CD4-positive, alpha-beta memory T cell (primary cell): ENCODE measurements at regions not wholly inside any gene's neighbourhood (a gene's known extent, or its start where the extent isn't known, plus 50 kb on each side); places are given as distances from the start of the nearest gene placed in this dataset.
A peak's percentile ranks its signal among the peaks of the same experiment; 100 is the strongest.

Source experiments
- CTCF ChIA-PET: fragments of 350-600 bp; sonication (Branson Sonifier 250); formaldehyde crosslinking; loops from one replicate; lab custom pipeline; 2021; ENCODE audit warnings: inconsistent platforms; ENCODE audit not compliant: partially characterized antibody; lab: Charles Lee
- POLR2A ChIA-PET: fragments of 350-600 bp; sonication (Branson Sonifier 250); formaldehyde crosslinking; loops from one replicate; lab custom pipeline; 2021; ENCODE audit not compliant: partially characterized antibody; lab: Charles Lee
- DNase-seq, 5 donors: peaks; one replicate each; pipeline versions ENCODE4 v3.0.0 to v3.0.0-alpha.2; 2020 to 2022; ENCODE audit warnings: mixed read lengths in 1 of 5
- H3K27ac ChIP-seq: one replicate; pipeline ENCODE4 v1.7.0; 2013; ENCODE audit warnings: low read depth, low read length
- H3K27me3 ChIP-seq: 2 replicates; pipeline ENCODE4 v1.7.0; 2013; ENCODE audit warnings: mild to moderate bottlenecking, low read length, moderate library complexity; ENCODE audit not compliant: insufficient read depth
- H3K36me3 ChIP-seq: 2 replicates; pipeline ENCODE4 v1.7.0; 2013; ENCODE audit warnings: mild to moderate bottlenecking, low read length, moderate library complexity; ENCODE audit not compliant: insufficient read depth
- H3K4me1 ChIP-seq: 2 replicates; pipeline ENCODE4 v1.7.0; 2013; ENCODE audit warnings: mild to moderate bottlenecking, low read length, moderate library complexity; ENCODE audit not compliant: insufficient read depth
- H3K4me3 ChIP-seq, 2 donors: one replicate each; pipeline ENCODE4 v1.7.0; 2013; ENCODE audit warnings: low read length in 2 of 2, mild to moderate bottlenecking in 1 of 2
- H3K9me3 ChIP-seq, 2 donors: one replicate each; pipeline ENCODE4 v1.7.0; 2013; ENCODE audit warnings: low read length in 2 of 2, control low read depth in 1 of 2; ENCODE audit not compliant: control insufficient read depth in 1 of 2
- H3K27ac Mint-ChIP-seq, 7 donors: one replicate each; pipeline ENCODE4 v1.8.0; 2020 to 2021; ENCODE audit warnings: mixed read lengths in 7 of 7, mild to moderate bottlenecking in 6 of 7, inconsistent platforms in 3 of 7, moderate library complexity in 3 of 7
- H3K27me3 Mint-ChIP-seq, 2 donors: one replicate each; pipeline ENCODE4 v1.8.0; 2020 to 2021; ENCODE audit warnings: mixed read lengths in 2 of 2
- H3K36me3 Mint-ChIP-seq, 2 donors: one replicate each; pipeline ENCODE4 v1.8.0; 2020 to 2021; ENCODE audit warnings: mixed read lengths in 2 of 2, inconsistent platforms in 1 of 2, mild to moderate bottlenecking in 1 of 2
- H3K4me1 Mint-ChIP-seq, 4 donors: one replicate each; pipeline ENCODE4 v1.8.0; 2020 to 2021; ENCODE audit warnings: mixed read lengths in 4 of 4, mild to moderate bottlenecking in 1 of 4
- H3K4me3 Mint-ChIP-seq, 8 donors: one replicate each; pipeline ENCODE4 v1.8.0; 2020 to 2021; ENCODE audit warnings: mixed read lengths in 8 of 8, mild to moderate bottlenecking in 7 of 8, moderate library complexity in 6 of 8, inconsistent platforms in 3 of 8
- H3K9me3 Mint-ChIP-seq, 8 donors: one replicate each; pipeline ENCODE4 v1.8.0; 2020 to 2021; ENCODE audit warnings: mixed read lengths in 8 of 8, mild to moderate bottlenecking in 5 of 8, inconsistent platforms in 3 of 8, moderate library complexity in 1 of 8
- intact Hi-C: fragments of 100-400 bp; cut with micrococcal nuclease; formaldehyde crosslinking; loops from one replicate; pipeline ENCODE4 v1.15.1; 2023

- H3K27me3 Mint-ChIP-seq, result no peaks in the 10 kb centered on the region
- ChIA-PET CTCF (no interaction called here), POLR2A (no interaction called here)
- Histone ChIP-seq H3K4me3 (no peak overlapping the region), H3K36me3 (no peaks in the 10 kb centered on the region), H3K27ac (no peak overlapping the region), H3K9me3 (no peaks in the 10 kb centered on the region), H3K4me1 (peaks cover 19% of the 10 kb centered on the region), H3K27me3 (no peaks in the 10 kb centered on the region)
- intact Hi-C loops, result no loop called here
- no peak for DNase-seq
- H3K36me3 Mint-ChIP-seq, result no peaks in the 10 kb centered on the region
- peaks cover 9 to 27% (median 15%) of the 10 kb centered on the region in 4 donors for H3K4me1 Mint-ChIP-seq
- H3K4me3 Mint-ChIP-seq, result no peak overlapping the region
- H3K27ac Mint-ChIP-seq, result no peak overlapping the region
- peaks cover 0 to 2% (median 0%) of the 10 kb centered on the region in 8 donors for H3K9me3 Mint-ChIP-seq
These were observed 101.3 kb downstream of the GADD45G start for GRCh38 chr9:89706086-89706485.

GRCh38 chr9:89706731-89707191, 101.9 kb downstream of the GADD45G start:
- no peaks in the 10 kb centered on the region for H3K36me3 ChIP-seq
- intact Hi-C loops, result no loop called here
- CTCF ChIA-PET, result no interaction called here
- peaks cover 0 to 2% (median 0%) of the 10 kb centered on the region in 8 donors for H3K9me3 Mint-ChIP-seq
- H3K9me3 ChIP-seq, result no peaks in the 10 kb centered on the region
- H3K27me3 ChIP-seq, result no peaks in the 10 kb centered on the region
- H3K27ac ChIP-seq, result no peak overlapping the region
- DNase-seq, result no peak
- peaks cover 13% of the 10 kb centered on the region for H3K4me1 ChIP-seq
- H3K27ac Mint-ChIP-seq, result no peak overlapping the region
- peaks cover 2 to 22% (median 9%) of the 10 kb centered on the region in 4 donors for H3K4me1 Mint-ChIP-seq
- no peaks in the 10 kb centered on the region for H3K27me3 Mint-ChIP-seq
- no peak overlapping the region for H3K4me3 ChIP-seq
- H3K36me3 Mint-ChIP-seq, result no peaks in the 10 kb centered on the region
- no peak overlapping the region for H3K4me3 Mint-ChIP-seq
- POLR2A ChIA-PET, result no interaction called here

- DNase-seq, result no peak
- POLR2A ChIA-PET, result no interaction called here
- no peaks in the 10 kb centered on the region for H3K9me3 ChIP-seq
- H3K27me3 ChIP-seq, result no peaks in the 10 kb centered on the region
- Mint-ChIP-seq H3K4me3 (no peak overlapping the region), H3K27ac (peak overlapping the region in 1 of 7 donors; percentile 4), H3K9me3 (peaks cover 0 to 2% (median 0%) of the 10 kb centered on the region in 8 donors), H3K4me1 (peaks cover 17 to 35% (median 23%) of the 10 kb centered on the region in 4 donors), H3K36me3 (no peaks in the 10 kb centered on the region), H3K27me3 (no peaks in the 10 kb centered on the region)
- H3K4me1 ChIP-seq, result peaks cover 26% of the 10 kb centered on the region
- no peaks in the 10 kb centered on the region for H3K36me3 ChIP-seq
- CTCF ChIA-PET, result interaction anchor here (1.1 kb wide), 1 partner anchor 20 kb away, joined by 4 read pairs; no protein-coding TSS in a partner anchor
- intact Hi-C loops, result loop anchor here (10.0 kb wide), 1 partner anchor 54 kb away; no protein-coding TSS in a partner anchor
- H3K27ac ChIP-seq, result no peak overlapping the region
- H3K4me3 ChIP-seq, result no peak overlapping the region
These were observed 105.9 kb downstream of the GADD45G start for GRCh38 chr9:89710697-89711096.

- H3K27me3 Mint-ChIP-seq, result no peaks in the 10 kb centered on the region
- peak overlapping the region in 1 of 8 donors; percentile 37 for H3K4me3 Mint-ChIP-seq
- ChIA-PET CTCF (no interaction called here), POLR2A (interaction anchor here (0.9 kb wide), 1 partner anchor 27 kb away, joined by 3 read pairs; no protein-coding TSS in a partner anchor)
- Histone ChIP-seq H3K36me3 (no peaks in the 10 kb centered on the region), H3K4me1 (peaks cover 31% of the 10 kb centered on the region), H3K4me3 (no peak overlapping the region), H3K9me3 (no peaks in the 10 kb centered on the region), H3K27me3 (no peaks in the 10 kb centered on the region), H3K27ac (no peak overlapping the region)
- peaks cover 20 to 37% (median 25%) of the 10 kb centered on the region in 4 donors for H3K4me1 Mint-ChIP-seq
- peaks cover 0 to 2% (median 0%) of the 10 kb centered on the region in 8 donors for H3K9me3 Mint-ChIP-seq
- H3K36me3 Mint-ChIP-seq, result no peaks in the 10 kb centered on the region
- no peak for DNase-seq
- intact Hi-C loops, result loop anchor here (10.0 kb wide), 1 partner anchor 53 kb away; no protein-coding TSS in a partner anchor
- no peak overlapping the region for H3K27ac Mint-ChIP-seq
These were observed 107.1 kb downstream of the GADD45G start for GRCh38 chr9:89711866-89712265.

GRCh38 chr9:89712283-89712682, 107.5 kb downstream of the GADD45G start:
- Mint-ChIP-seq H3K36me3 (no peaks in the 10 kb centered on the region), H3K27me3 (no peaks in the 10 kb centered on the region), H3K27ac (no peak overlapping the region), H3K9me3 (peaks cover 0 to 4% (median 0%) of the 10 kb centered on the region in 8 donors), H3K4me3 (peak overlapping the region in 1 of 8 donors; percentile 37), H3K4me1 (peaks cover 24 to 41% (median 26%) of the 10 kb centered on the region in 4 donors)
- ChIA-PET POLR2A (no interaction called here), CTCF (no interaction called here)
- H3K27ac ChIP-seq, result no peak overlapping the region
- H3K4me1 ChIP-seq, result peaks cover 31% of the 10 kb centered on the region
- H3K27me3 ChIP-seq, result no peaks in the 10 kb centered on the region
- no peaks in the 10 kb centered on the region for H3K9me3 ChIP-seq
- no peaks in the 10 kb centered on the region for H3K36me3 ChIP-seq
- H3K4me3 ChIP-seq, result no peak overlapping the region
- no peak for DNase-seq
- intact Hi-C loops, result loop anchor here (10.0 kb wide), 1 partner anchor 53 kb away; no protein-coding TSS in a partner anchor

- intact Hi-C loops, result loop anchor here (10.0 kb wide), 1 partner anchor 50 kb away; no protein-coding TSS in a partner anchor
- Histone ChIP-seq H3K36me3 (no peaks in the 10 kb centered on the region), H3K27me3 (no peaks in the 10 kb centered on the region), H3K9me3 (no peaks in the 10 kb centered on the region), H3K27ac (no peak overlapping the region), H3K4me3 (no peak overlapping the region), H3K4me1 (peaks cover 31% of the 10 kb centered on the region)
- Mint-ChIP-seq H3K27ac (peak overlapping the region in 1 of 7 donors; percentile 70), H3K4me1 (peaks cover 21 to 38% (median 23%) of the 10 kb centered on the region in 4 donors), H3K36me3 (no peaks in the 10 kb centered on the region), H3K9me3 (peaks cover 0 to 4% (median 0%) of the 10 kb centered on the region in 8 donors), H3K27me3 (no peaks in the 10 kb centered on the region), H3K4me3 (no peak overlapping the region)
- DNase-seq, result no peak
- ChIA-PET CTCF (interaction anchor here (0.8 kb wide), 1 partner anchor 116 kb away, joined by 3 read pairs; no protein-coding TSS in a partner anchor), POLR2A (interaction anchor here (1.0 to 2.1 kb wide), 2 partner anchors 11 to 29 kb away, joined by 4 to 6 read pairs; no protein-coding TSS in a partner anchor)
These were observed 109.5 kb downstream of the GADD45G start for GRCh38 chr9:89714321-89714720.

- H3K9me3 Mint-ChIP-seq, result peaks cover 0 to 4% (median 0%) of the 10 kb centered on the region in 8 donors
- H3K36me3 ChIP-seq, result no peaks in the 10 kb centered on the region
- H3K27ac ChIP-seq, result no peak overlapping the region
- no peaks in the 10 kb centered on the region for H3K27me3 ChIP-seq
- H3K27me3 Mint-ChIP-seq, result no peaks in the 10 kb centered on the region
- peaks cover 30% of the 10 kb centered on the region for H3K4me1 ChIP-seq
- no peaks in the 10 kb centered on the region for H3K36me3 Mint-ChIP-seq
- ChIA-PET CTCF (interaction anchor here (0.8 to 1.5 kb wide), 3 partner anchors 13 to 117 kb away, joined by 3 to 5 read pairs (median 4); no protein-coding TSS in a partner anchor), POLR2A (interaction anchor here (2.1 kb wide), 1 partner anchor 28 kb away, joined by 6 read pairs; no protein-coding TSS in a partner anchor)
- H3K27ac Mint-ChIP-seq, result peak overlapping the region in 4 of 7 donors; percentile 14 to 93 (median 66)
- H3K4me3 Mint-ChIP-seq, result peak overlapping the region in 5 of 8 donors; percentile 35 to 58 (median 53)
- no peak overlapping the region for H3K4me3 ChIP-seq
- H3K4me1 Mint-ChIP-seq, result peaks cover 21 to 38% (median 23%) of the 10 kb centered on the region in 4 donors
- intact Hi-C loops, result loop anchor here (10.0 kb wide), 1 partner anchor 49 kb away; no protein-coding TSS in a partner anchor
- no peaks in the 10 kb centered on the region for H3K9me3 ChIP-seq
- DNase-seq, result peak in 3 of 5 donors; percentile 12 to 27 (median 17)
These were observed 110.6 kb downstream of the GADD45G start for GRCh38 chr9:89715318-89715858.
